HS-27A (cell line): ENCODE measurements at regions not wholly inside any gene's neighbourhood (a gene's known extent, or its start where the extent isn't known, plus 50 kb on each side); places are given as distances from the start of the nearest gene placed in this dataset.
A peak's percentile ranks its signal among the peaks of the same experiment; 100 is the strongest.
"Not testable (repeated sequence)": the region's sequence is repeated elsewhere in the genome, so short reads cannot be mapped to it uniquely, and the experiment has no call there.

Source experiments
- DNase-seq: peaks from one replicate; pipeline ENCODE4 v3.0.0-alpha.2; 2012; ENCODE audit warnings: low read depth, missing footprints

DNA sequence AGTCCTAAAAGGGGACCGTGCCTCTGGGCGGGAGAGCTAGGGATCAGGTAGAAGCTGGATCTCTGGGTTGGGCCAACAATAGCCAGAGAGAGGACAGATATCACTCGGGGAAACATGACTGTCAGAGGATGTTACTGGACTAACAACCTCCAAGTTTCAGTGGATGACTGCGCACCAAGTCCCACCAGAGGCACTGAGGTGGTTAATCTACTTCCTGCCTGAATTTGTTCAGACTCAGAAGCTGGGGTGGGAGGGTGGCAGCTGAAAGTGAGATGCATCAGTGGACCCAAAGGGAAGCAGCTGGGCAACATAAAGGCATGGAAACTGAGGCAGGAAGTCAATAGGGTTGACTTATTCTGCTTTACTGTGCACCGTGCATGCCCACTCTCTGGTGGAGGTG, 130.1 kb upstream of the SLC44A1 start:
- DNase-seq = no peak

DNA sequence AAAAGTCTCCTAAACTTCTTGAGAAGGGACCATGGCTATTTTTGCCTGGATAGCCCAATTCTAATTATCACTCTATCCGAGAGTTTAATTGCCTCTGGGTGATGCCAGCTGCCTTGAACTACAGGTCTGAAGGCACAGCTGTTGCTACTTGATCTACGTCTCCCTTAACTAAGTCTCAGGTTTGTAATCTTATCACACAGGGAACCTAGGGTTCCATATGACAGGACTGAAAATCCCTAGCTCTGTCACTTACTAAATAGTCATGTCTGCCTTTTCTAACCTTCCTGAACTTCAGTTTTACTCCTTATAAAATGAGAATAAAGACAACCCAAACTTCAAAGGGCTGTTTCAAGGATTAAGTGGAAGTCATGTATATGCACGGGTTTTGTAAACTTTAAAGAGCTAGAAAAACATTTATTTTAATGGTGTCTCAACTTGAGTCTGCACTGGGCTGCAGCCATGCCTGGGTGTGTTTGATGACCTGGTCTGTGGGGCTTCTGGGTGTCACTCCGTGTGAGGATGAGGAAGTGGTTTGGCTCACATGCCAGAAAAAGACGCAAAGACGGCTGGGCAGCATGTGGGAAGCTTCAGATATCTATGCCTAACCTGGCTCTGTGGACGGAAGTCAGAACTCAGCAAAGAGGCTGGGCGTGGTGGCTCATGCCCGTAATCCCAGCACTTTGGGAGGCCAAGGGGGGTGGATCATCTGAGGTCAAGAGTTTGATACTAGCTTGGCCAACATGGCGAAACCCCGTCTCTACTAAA, 129.3 kb upstream of the SLC44A1 start:
- DNase-seq = no peak

DNA sequence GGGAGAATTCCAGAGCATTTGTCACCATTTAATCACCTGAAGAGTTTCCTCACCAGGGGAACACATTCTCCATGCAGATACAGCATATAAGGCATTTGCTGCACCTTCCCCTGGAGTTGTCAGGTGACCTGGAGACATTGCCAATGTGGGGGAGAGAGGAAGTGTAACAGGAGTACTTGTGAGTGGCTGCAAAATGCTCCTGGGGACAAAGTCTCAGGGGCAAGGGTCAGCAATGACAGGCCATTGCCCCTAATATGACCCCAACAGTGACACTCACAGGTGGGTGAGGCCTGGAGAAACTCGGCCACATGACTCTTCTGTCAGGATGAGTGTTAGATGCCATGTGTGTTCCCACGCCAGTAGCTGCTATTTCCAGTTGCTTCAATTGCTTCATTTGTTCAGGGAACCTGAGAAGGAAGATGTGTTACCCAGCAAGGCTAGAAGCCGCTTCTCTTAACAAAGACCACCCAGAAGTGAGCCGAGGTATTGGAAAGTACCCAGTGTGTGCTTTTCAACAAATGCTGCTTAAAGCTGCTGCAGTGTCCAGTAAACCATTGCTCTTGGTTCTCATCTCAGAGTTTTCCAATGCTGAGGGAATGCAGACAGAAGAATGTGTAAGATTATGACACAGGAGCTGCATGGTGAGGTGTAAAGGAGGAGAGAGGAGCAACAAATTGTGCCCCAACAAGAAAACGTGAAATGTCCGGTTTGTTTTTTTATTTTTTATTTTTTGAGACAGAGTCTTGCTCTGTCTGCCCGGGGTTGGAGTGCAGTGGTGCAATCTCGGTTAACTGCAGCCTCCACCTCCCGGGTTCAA, 128.2 kb upstream of the SLC44A1 start:
- no peak for DNase-seq

DNA sequence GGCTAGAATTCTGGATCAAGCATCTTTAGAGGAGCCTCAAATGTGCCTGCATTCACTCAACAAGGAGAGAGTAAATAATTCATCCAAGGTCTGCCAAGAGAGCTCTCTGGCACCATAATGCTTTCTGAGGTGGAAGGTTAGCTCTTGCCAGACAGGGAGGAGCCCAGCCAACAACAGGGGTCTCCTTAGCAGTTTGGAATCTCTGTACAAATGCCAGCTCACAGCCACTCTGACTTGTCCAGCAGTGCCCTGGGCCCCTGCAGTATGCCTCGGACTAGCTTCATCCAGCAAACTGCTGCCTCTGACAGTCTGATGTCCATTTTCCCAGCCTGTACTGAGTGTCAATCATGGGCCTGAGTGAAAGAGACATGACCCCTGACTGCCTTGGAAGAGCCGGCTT, 127.2 kb upstream of the SLC44A1 start:
- DNase-seq = no peak

DNA sequence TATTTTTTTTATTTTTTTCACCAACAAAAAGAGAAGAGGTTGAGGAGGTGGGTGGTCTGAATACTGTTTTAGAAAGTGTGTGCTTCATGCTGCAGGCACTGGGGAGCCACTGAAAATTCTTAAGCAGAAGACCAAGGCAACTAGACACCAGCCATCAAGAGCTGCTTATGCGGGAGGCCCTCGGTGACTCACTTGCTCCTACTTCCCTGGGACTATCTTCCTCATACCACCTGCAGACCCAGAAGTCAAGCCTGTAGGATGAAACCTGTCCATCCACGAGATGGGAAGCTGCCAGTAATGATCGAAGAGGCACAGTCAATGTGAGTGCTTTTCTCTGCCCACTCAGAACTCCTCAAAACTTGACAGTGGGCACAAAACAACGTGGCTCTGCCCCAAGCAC, 125.8 kb upstream of the SLC44A1 start:
- DNase-seq = no peak

DNA sequence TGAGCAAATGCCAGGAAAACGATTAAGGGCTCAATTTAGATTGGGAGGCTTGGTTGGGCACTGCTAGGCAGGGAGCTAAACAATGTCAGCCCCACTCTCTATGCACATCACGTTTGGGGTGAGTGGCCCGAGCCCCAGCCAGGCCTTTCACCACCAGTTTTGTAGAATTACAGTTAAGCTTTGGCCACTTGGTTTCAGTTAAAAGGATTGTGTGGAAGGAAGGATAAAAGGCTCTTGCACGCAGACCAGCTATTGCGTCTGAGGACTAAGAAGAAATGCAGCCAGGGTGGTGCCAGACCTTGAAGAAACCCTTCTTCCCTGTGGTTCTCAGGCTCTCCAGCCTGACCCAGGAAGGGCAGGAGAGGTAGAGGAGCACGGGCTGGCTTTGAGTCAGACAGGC, 125.3 kb upstream of the SLC44A1 start:
- no peak for DNase-seq

DNA sequence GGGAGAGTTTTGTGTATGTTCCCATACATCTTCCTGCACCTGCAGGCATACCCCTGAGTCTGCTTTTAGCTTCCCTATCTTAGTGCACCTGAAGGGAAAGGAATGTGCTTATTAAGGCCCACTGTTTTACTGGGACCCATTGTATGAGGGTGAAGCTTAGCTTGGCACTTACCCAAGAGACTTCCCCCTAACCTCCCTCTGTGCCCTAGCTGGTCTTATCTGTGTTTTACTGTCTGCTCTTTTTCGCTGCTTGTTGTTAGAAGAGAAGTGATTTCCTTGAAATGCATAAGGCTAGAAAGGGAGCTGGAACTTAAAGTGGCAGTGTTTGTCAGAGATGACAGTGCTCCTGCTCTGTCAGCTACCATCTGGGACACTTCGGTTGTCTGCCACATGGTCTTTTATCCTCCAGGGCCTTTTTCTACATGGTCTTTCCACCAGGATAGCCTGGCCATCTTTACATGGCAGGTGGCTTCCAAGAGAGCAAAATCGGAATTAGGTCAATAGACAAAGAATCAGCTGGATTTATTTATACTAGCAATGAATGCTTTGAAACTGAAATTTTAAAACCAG, 122.5 kb upstream of the SLC44A1 start:
- DNase-seq = no peak

DNA sequence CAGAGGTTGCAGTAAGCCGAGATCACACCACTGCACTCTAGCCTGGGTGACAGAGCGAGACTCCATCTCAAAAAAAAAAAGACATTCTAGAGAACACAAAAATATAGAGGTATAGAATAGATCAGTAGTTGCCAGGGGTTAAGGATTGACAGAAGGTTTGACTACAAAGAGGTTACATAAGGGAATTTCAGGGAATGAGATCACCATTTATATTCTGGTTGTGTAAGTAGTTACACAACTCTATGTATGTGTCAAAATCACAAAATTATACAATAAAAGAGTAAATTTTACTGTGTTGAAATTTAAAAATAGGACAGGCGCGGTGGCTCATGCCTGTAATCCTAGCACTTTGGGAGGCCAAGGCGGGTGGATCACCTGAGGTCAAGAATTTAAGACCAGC, 119.9 kb upstream of the SLC44A1 start:
- DNase-seq = not testable (repeated sequence)

DNA sequence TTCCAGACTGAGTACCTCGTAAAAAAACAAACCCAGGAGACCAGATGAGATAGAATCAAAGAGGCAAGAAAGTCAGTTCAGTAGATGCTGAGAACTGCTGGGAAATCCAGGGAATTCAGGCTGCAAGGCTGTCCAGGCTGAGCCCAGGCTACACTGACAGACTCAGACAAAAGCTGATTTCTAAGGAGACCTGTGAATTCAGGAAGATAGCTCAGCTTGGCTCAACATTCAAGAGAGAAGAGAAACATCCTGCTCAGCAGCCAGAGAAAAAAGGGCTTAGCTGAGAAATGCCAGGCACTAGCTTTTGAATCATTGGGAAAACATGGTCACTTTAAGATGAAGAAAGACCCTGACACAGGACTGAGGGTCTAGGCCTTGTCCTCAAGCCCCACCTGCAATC, 118.2 kb upstream of the SLC44A1 start:
- DNase-seq = no peak

DNA sequence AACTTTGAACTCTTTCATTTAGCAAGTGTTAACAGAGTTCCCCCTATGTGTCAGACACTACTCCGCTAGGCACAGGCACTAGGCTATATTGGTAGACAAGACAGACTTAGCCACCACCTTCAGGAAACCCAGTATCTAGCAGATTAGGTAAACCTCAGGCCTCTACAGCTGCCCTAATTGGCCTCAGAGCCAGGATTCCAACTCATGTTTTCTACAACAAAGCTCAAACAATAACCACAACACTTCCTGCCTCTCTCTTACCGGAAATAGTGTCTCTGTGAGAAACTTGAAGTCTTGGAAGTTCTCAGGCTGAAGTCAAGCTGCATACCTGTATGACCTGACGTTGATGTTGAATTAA, 116.6 kb upstream of the SLC44A1 start:
- DNase-seq = no peak

DNA sequence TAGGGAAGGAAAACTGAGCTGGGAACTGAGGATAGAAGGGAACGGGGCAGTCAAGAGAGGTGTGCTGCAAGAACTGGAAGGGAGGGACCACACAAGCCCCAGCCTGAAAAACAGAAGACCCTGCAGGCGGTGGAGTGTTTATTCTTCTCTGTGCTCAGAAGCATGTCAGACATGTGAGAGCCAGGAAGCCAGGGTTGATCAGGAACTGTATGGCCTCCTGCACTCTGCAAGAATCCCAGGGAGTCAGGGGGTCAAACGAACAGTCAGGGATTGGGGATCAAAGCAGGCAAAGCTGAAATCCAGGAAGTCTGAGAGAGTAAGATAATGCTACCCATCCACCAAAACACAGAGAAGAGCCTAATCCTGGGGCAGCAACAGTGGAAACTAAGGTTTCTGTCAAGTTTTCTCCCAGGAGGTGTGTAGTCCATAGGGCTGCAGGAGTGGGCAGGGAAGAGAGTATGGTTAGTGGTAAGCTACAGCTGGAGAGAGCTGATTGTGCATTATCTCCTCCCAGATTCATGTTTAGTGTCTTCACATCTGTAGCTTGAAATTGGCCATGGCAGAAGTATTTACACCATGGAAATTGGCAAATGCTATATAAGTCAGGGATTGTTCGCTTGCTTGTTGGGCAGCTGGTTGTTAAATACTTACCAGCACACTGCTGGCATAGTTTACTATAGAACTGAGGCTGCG, 115.4 kb upstream of the SLC44A1 start:
- DNase-seq = no peak

DNA sequence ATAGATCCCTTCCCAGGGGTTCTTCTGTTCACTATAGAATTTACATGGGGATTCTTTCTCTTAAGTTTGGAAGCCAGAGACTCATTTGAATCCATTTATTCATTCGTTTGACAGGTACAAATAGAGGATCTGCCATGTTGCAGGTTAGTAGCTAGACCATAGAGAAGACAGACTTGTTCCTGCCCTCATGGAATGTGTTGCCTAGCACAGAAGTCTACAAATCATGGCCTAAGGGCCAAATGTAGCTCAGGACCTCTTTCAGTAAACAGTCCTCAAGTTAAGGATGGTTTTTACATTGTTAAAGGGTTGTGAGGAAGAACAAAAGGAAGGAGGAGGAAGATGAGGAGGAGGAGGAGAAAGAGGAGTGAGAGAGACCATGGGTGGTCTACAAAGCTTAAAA, 114.7 kb upstream of the SLC44A1 start:
- DNase-seq = no peak

DNA sequence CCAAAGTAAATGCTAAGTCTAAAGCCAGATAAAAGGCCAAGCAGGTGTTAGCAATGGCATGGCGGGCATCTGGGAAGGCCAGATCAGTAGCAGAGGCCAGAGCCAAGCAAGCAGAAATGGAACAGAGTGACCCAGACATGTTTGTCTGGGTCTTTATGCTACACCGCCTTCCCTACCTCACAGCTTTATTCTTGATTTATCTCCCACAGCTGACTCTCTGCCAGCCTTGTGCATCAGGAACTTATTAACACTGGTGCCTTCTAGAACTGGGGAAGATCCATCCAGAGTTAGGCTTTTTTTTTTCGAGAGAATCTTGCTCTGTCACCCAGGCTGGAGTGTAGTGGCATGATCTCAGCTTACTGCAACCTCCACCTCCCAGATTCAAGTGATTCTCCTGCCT, 112.5 kb upstream of the SLC44A1 start:
- DNase-seq = no peak

DNA sequence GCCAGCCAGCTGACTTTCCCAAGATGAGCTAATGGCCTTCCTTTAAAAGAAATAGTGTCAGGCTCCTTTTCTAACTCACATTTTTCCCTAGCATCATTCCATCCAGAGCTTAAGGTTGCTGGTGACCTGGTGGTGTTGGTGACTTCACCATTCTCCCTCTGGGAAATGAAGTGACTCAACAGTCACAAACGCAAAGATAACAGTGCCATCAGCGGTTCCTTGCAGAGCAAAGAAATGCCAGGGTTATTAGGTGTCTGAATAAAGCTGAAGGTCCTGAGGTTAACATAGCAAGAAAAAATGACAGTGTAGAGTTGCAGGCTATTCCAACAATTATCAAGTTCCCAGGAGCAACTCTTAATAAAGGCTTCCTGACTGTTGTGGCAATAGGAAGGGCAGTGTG, 111.8 kb upstream of the SLC44A1 start:
- DNase-seq = peak; percentile 78

DNA sequence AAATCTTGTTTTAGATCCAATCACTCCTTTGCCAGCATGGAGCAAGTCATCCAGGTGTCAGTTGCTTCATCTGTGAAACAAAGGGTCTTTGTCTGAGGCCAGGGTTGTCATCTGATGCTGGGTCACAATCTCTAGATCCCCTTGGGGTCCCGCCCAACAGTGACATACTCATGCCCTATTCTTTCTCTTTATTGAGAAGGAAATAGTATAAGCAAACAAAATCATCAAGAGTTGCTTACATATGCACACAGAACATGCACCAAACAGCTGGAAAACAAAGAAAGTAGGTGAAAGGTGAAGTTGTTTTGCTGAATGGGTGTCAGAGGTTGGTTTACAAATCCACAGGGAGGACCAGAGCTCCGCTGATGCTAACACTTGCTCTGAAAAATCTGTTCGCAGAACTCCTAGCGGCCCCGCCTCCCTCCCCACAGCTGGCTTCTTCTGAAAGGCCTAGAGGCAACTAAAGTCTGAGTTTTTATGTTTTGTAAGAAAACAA, 106.1 kb upstream of the SLC44A1 start:
- DNase-seq = no peak

DNA sequence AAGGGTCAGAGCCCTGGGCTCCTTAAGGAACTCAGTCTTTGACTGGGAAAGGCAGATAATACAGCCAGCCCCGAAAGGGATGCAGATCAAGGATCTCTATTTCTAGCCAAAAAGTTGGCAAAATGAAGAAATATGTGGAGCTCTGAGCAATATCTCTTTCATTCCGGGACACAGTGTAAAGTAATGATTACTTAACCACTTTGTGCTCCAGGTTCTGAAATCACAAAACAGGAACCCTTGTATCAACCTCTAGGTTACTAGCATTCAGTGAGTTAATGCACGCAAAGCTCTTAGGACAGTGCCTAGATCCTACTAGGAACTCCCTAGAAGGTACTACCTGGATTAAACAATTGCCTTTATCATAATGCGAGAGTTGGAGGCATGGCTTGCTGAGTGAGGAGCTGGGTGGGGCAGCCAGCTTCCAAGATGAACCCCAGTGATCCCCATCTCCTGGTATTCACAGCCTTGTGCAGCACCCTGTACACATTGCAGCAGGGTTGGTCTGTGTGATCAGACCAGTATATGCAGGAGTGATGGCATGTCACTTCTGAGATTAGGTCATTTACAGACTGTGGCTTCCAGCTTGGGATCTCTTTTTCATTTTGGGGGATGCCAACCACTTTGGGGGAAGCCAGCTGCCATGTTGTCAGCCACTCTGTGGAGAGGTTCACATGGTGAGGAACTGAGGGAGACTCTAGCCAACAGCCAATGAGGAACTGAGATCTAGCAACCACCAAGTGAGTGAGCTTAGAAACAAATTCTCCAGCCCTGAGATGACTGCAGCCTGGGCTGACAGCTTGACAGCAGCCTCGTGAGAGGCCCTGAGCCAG, 103.1 kb upstream of the SLC44A1 start:
- no peak for DNase-seq

DNA sequence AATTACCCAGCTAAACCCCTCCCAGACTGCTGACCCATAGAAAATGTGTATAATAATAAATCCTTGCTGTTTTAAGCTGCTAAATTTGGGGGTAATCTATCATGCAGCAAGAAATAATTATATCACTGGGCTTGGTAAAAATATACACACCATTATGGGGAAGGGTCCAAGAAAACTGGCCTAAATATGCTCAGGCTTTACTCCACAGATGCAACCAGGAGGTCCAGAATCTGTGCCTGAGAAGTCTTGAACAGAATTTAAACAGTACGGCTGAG, 102.5 kb upstream of the SLC44A1 start:
- no peak for DNase-seq

DNA sequence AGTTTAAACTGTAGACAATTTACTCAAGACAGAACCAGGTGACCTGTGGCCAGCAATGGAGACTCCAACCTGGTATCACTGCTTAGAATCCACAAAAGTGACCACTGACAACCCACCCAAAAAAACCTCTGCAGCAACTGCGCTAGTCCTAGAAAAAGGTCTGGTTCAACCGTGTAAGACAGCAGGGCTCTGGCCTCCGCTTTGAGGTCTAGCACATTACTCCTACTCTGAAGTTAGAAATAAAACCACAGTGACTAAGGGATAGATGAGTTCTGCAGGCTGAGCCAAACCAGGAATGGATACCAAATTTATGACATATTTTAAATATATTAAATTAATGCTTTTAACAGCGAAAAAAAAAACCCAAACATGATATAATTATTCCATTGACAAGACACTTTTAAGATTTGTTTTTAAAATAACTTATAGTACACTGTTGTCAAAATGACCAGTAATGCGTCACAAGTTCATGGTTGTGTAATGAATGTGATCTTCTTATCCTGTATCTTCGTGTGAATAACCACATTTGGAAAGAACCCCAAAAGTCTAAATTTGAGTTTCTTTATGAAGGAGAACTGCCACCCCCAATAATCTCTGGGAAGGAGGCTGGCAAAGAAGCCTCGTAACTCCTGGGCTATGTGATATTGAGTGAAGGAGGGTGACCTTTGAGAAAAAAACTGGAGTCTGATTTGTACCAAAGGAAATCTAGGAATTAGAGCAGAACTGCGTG, 101.9 kb upstream of the SLC44A1 start:
- no peak for DNase-seq

DNA sequence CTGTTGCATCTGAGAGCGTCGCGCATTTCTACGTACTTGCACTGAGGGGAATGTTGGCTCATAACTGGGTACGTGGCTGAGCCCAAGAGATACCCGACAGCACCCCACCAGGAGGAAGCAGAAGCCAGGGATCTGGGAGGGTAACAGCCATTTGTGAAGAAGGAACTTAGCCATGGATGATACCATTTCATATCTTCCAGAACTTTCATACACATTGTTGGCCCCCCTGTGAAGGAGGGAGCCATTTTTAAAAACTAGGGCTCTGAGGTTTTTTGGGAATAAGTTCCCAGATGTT, 101.4 kb upstream of the SLC44A1 start:
- DNase-seq = no peak

DNA sequence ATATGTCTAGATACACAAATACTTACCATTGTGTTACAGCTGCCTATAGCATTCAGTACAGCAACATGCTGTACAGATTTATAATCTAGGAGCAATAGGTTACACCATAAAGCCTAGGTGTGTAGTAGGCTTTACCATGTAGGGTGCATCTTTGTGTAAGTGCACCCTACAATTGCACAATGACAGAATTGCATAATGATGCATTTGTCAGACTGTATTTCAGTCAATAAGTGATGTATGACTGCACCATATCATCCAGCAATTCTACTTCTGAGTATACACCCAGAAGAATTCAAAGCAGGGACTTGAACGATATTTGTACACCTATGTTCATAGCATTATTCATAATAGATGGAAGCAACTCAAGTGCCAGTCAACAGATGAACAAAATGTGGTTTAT, 100.4 kb upstream of the SLC44A1 start:
- no peak for DNase-seq

DNA sequence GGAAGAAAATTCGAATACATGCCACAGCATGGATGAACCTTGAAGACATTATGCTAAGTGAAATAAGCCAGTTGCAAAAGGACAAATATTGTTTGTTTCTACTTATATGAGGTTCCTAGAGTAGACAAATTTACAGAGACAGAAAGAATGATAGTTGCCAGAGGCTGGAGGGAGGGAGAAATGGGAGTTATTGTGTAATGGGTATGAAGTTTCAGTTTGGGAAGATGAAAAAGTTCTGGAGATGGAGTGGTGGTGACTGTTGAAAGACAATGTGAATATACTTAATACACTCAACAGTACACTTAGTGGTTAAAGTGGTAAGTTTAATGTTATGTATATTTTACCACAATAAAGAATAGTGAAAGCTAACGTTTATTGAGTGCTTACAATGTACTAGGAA, 99.6 kb upstream of the SLC44A1 start:
- no peak for DNase-seq

DNA sequence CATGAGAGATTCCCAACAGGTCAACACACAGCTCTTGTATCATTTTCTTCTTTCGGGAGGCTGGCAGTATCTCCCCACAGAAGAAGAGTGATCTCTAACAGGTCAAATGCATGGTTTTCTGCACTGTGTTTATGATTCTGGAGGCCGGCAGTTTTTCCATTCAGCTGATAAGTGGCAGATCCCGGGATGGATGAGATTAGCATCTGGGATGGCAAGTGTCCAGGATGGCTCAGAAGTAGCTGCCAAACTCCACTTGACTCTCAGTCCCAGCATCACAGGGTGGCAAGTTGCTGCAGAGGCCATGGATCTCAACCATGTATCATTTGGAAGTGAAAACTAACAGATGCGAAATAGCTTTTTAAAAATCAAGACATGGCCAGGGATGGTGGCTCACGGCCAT, 97.8 kb upstream of the SLC44A1 start:
- DNase-seq = no peak
